HFFc6 (cell line): ENCODE measurements at regions not wholly inside any gene's neighbourhood (a gene's known extent, or its start where the extent isn't known, plus 50 kb on each side); places are given as distances from the start of the nearest gene placed in this dataset.

Source experiments
- DNase-seq: peaks from one replicate; pipeline ENCODE4 v3.0.0-alpha.2; 2018
- H3K27ac Mint-ChIP-seq: 2 replicates; pipeline ENCODE4 v1.8.0; 2020; ENCODE audit warnings: mild to moderate bottlenecking, mixed read lengths
- H3K27me3 Mint-ChIP-seq: 2 replicates; pipeline ENCODE4 v1.8.0; 2021; ENCODE audit warnings: mild to moderate bottlenecking, moderate library complexity, mixed read lengths; ENCODE audit not compliant: insufficient read depth
- H3K36me3 Mint-ChIP-seq: 2 replicates; pipeline ENCODE4 v1.8.0; 2021; ENCODE audit warnings: low read depth, mixed read lengths
- H3K4me1 Mint-ChIP-seq: 2 replicates; pipeline ENCODE4 v1.8.0; 2020; ENCODE audit warnings: low read depth, mixed read lengths
- H3K4me3 Mint-ChIP-seq: 2 replicates; pipeline ENCODE4 v1.8.0; 2020; ENCODE audit warnings: mild to moderate bottlenecking, moderate library complexity, mixed read lengths
- H3K9me3 Mint-ChIP-seq: 2 replicates; pipeline ENCODE4 v1.8.0; 2020; ENCODE audit warnings: mild to moderate bottlenecking, mixed read lengths
- CTCF ChIP-seq: fragments of 200-600 bp; sonication (generic); IDR thresholded peaks from 2 replicates; pipeline ENCODE4 v1.5.0; 2021; ENCODE audit warnings: antibody characterized with exemption, mild to moderate bottlenecking

GRCh38 chr9:108093773-108094675 is 604.5 kb upstream of the KLF4 start:
- H3K27ac Mint-ChIP-seq: no peak overlapping the region
- DNase-seq: no peak

GRCh38 chr9:108088916-108089315 is 599.3 kb upstream of the KLF4 start:
- no peaks in the 10 kb centered on the region for H3K36me3 Mint-ChIP-seq
- H3K27ac Mint-ChIP-seq: no peak overlapping the region
- no peaks in the 10 kb centered on the region for H3K9me3 Mint-ChIP-seq
- no peak for TF ChIP-seq CTCF
- H3K4me1 Mint-ChIP-seq: no peaks in the 10 kb centered on the region
- H3K27me3 Mint-ChIP-seq: peaks cover 4% of the 10 kb centered on the region
- DNase-seq: no peak
- no peak overlapping the region for H3K4me3 Mint-ChIP-seq

More at GRCh38 chr9:108093773-108094675, 604.5 kb upstream of the KLF4 start:
- no peak overlapping the region for H3K4me3 Mint-ChIP-seq
- H3K27me3 Mint-ChIP-seq: peaks cover 2% of the 10 kb centered on the region
- H3K36me3 Mint-ChIP-seq: no peaks in the 10 kb centered on the region
- H3K9me3 Mint-ChIP-seq: no peaks in the 10 kb centered on the region
- TF ChIP-seq CTCF: no peak
- no peaks in the 10 kb centered on the region for H3K4me1 Mint-ChIP-seq

- H3K27ac Mint-ChIP-seq: no peak overlapping the region
- no peaks in the 10 kb centered on the region for H3K9me3 Mint-ChIP-seq
- H3K27me3 Mint-ChIP-seq: peaks cover 7% of the 10 kb centered on the region
- DNase-seq: no peak
- TF ChIP-seq CTCF: no peak
- no peaks in the 10 kb centered on the region for H3K4me1 Mint-ChIP-seq
- H3K4me3 Mint-ChIP-seq: no peak overlapping the region
- no peaks in the 10 kb centered on the region for H3K36me3 Mint-ChIP-seq
These were observed 598.2 kb upstream of the KLF4 start for GRCh38 chr9:108087781-108088180.

- H3K9me3 Mint-ChIP-seq: no peaks in the 10 kb centered on the region
- no peak overlapping the region for H3K4me3 Mint-ChIP-seq
- no peaks in the 10 kb centered on the region for H3K4me1 Mint-ChIP-seq
- TF ChIP-seq CTCF: no peak
- H3K27me3 Mint-ChIP-seq: peaks cover 5% of the 10 kb centered on the region
- DNase-seq: no peak
- no peaks in the 10 kb centered on the region for H3K36me3 Mint-ChIP-seq
- H3K27ac Mint-ChIP-seq: no peak overlapping the region
These were observed 597.1 kb upstream of the KLF4 start for GRCh38 chr9:108086624-108087023.

GRCh38 chr9:108085294-108085693 is 595.7 kb upstream of the KLF4 start:
- H3K4me3 Mint-ChIP-seq: no peak overlapping the region
- H3K9me3 Mint-ChIP-seq: no peaks in the 10 kb centered on the region
- H3K36me3 Mint-ChIP-seq: no peaks in the 10 kb centered on the region
- TF ChIP-seq CTCF: no peak
- DNase-seq: no peak
- peaks cover 5% of the 10 kb centered on the region for H3K27me3 Mint-ChIP-seq
- no peaks in the 10 kb centered on the region for H3K4me1 Mint-ChIP-seq
- no peak overlapping the region for H3K27ac Mint-ChIP-seq
